Endothelial cell (in vitro differentiated cells): ENCODE measurements at regions not wholly inside any gene's neighbourhood (a gene's known extent, or its start where the extent isn't known, plus 50 kb on each side); places are given as distances from the start of the nearest gene placed in this dataset.

Source experiments
- DNase-seq: peaks from one replicate; pipeline ENCODE4 v3.0.0; 2021; ENCODE audit warnings: low spot score
- H3K27ac Mint-ChIP-seq: one replicate; pipeline ENCODE4 v1.8.0; 2021; ENCODE audit warnings: mixed read lengths, inconsistent platforms; ENCODE audit not compliant: unreplicated experiment
- H3K27me3 Mint-ChIP-seq: one replicate; pipeline ENCODE4 v1.8.0; 2021; ENCODE audit warnings: mild to moderate bottlenecking, moderate library complexity, mixed read lengths, inconsistent platforms; ENCODE audit not compliant: unreplicated experiment
- H3K36me3 Mint-ChIP-seq: one replicate; pipeline ENCODE4 v1.8.0; 2021; ENCODE audit warnings: mild to moderate bottlenecking, low read depth, mixed read lengths, inconsistent platforms; ENCODE audit not compliant: unreplicated experiment
- H3K4me1 Mint-ChIP-seq: one replicate; pipeline ENCODE4 v1.8.0; 2021; ENCODE audit warnings: mild to moderate bottlenecking, mixed read lengths, inconsistent platforms; ENCODE audit not compliant: unreplicated experiment
- H3K4me3 Mint-ChIP-seq: one replicate; pipeline ENCODE4 v1.8.0; 2021; ENCODE audit warnings: mild to moderate bottlenecking, mixed read lengths, inconsistent platforms; ENCODE audit not compliant: unreplicated experiment
- H3K9me3 Mint-ChIP-seq: one replicate; pipeline ENCODE4 v1.8.0; 2021; ENCODE audit warnings: mixed read lengths, inconsistent platforms; ENCODE audit not compliant: unreplicated experiment
- CTCF ChIP-seq: fragments of 200-600 bp; sonication (generic); IDR thresholded peaks from one replicate; pipeline ENCODE4 v1.5.0; 2021; ENCODE audit warnings: antibody characterized with exemption; ENCODE audit not compliant: unreplicated experiment

DNA sequence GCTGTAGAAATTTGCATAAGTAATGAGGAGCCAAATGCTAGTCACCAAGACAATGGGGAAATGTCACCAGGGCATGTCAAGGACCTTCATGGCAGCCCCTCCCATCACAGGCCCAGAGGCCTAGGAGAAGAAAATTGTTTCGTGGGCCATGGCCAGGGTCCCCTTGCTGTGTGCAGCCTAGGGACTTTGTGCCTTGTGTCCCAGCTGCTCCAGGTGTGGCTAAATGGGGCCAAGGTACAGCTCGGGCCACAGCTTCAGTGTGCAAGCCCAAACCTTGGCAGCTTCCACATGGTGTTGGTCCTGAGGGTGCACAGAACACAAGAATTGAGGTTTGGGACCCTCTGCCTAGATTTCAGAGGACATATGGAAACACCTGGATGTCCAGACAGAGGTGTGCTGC lies 208.8 kb upstream of the TBC1D5 start:
- Mint-ChIP-seq H3K27me3 (peaks cover 2% of the 10 kb centered on the region), H3K9me3 (no peaks in the 10 kb centered on the region), H3K36me3 (no peaks in the 10 kb centered on the region), H3K4me1 (peaks cover 12% of the 10 kb centered on the region), H3K4me3 (no peak overlapping the region), H3K27ac (no peak overlapping the region)
- no peak for DNase-seq
- TF ChIP-seq CTCF = no peak

DNA sequence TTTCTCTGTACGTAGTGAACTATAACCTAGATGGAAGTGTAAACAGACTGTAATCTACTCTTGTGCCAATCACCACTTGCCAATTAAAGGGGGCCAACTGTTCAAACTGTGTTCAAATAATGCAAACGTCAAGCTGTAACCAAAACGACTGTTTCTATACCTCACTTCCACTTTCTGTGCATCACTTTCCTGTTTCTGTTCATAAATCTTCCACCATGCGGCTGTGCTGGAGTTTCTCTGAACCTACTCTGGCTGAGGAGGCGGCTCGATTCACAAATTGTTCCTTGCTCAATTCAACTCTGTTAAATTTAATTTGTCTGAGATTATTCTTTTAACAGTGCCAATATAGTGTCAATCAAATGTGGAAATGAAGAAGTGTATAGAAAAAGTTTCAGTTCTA lies 206.7 kb upstream of the TBC1D5 start:
- H3K27me3 Mint-ChIP-seq = peaks cover 2% of the 10 kb centered on the region
- no peak overlapping the region for H3K27ac Mint-ChIP-seq
- TF ChIP-seq CTCF = no peak
- H3K9me3 Mint-ChIP-seq = no peaks in the 10 kb centered on the region
- DNase-seq = no peak
- H3K36me3 Mint-ChIP-seq = no peaks in the 10 kb centered on the region
- peaks cover 9% of the 10 kb centered on the region for H3K4me1 Mint-ChIP-seq
- H3K4me3 Mint-ChIP-seq = no peak overlapping the region

- Mint-ChIP-seq H3K27ac (no peak overlapping the region), H3K4me1 (peaks cover 9% of the 10 kb centered on the region), H3K9me3 (no peaks in the 10 kb centered on the region), H3K36me3 (no peaks in the 10 kb centered on the region), H3K27me3 (peaks cover 2% of the 10 kb centered on the region), H3K4me3 (no peak overlapping the region)
- DNase-seq = no peak
- no peak for TF ChIP-seq CTCF
Observed at GRCh38 chr3:17947833-17948232, 205.4 kb upstream of the TBC1D5 start.

DNA sequence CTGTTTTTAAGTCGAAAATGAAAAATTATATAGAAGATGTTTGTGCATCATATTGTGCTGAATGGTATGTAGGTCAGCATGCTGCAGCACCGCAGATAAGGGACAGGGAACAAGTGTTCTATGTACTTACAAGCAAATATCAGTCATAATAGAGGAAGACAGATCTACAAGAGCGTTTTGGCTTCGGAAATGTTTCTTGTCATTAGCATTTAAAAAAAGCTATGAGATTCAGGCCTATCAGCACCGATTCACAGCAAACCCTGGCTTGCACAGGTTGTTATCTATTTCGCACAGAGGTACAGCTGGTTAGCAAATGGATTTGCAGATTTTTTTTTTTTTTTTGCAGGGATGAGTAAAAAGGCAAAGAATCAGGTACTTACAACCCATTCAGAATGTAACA lies 204.2 kb upstream of the TBC1D5 start:
- TF ChIP-seq CTCF = no peak
- no peaks in the 10 kb centered on the region for H3K36me3 Mint-ChIP-seq
- no peak overlapping the region for H3K27ac Mint-ChIP-seq
- no peak for DNase-seq
- H3K27me3 Mint-ChIP-seq = peaks cover 2% of the 10 kb centered on the region
- H3K9me3 Mint-ChIP-seq = no peaks in the 10 kb centered on the region
- H3K4me1 Mint-ChIP-seq = peaks cover 9% of the 10 kb centered on the region
- no peak overlapping the region for H3K4me3 Mint-ChIP-seq

DNA sequence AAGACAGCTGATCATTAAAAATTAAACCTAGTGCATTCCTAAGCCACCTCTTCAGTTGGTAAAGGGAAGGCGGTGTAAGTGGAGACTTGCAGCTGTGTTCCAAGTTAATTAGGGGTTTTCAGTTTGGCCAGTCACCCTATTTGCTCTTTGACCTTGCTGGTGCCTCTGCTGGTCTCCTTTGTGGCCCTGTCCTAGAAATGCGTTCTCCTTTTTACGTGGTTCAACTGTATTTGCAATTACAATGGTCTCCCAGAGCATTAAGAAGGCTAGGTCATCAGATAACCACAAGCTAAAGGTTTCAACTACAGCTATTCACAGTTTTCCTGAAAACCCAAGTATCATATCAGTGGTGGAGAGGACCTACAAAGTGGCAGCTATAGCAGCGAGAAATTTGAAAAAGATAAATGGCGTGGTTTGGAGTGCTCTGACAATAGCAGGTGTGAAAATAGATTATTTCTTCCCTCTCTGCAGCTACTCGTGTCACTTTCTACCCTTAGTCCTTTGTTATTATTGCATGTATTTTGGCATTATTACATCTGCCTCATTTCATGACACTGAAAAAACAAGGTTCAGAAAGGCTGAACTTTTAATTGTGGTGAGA lies 203.5 kb upstream of the TBC1D5 start:
- Mint-ChIP-seq H3K27ac (no peak overlapping the region), H3K27me3 (peaks cover 2% of the 10 kb centered on the region), H3K9me3 (no peaks in the 10 kb centered on the region), H3K36me3 (no peaks in the 10 kb centered on the region), H3K4me3 (no peak overlapping the region), H3K4me1 (peaks cover 9% of the 10 kb centered on the region)
- TF ChIP-seq CTCF = no peak
- DNase-seq = no peak
